ENCODE measurements at regions not wholly inside any gene's neighbourhood (a gene's known extent, or its start where the extent isn't known, plus 50 kb on each side); places are given as distances from the start of the nearest gene placed in this dataset.

DNA sequence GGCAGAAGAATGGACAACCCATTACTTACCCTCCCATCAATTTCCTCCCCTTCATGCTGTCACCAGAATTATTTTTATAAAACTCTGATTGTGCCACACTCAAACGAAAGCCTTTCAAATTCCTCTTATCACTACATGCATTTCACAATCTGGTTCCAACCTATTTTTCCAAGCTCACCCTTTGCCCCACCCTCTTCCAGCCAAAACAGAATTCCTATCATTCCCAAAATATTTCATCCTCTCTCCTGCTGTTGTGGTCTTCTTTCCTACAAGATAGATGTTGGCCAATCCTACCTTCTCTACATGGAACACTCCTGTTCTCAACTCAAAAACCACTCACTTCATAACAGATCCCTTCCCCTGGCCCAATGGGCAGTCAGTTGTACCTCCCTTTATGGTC lies 111.5 kb downstream of the ELAPOR2 start:
- no peak for DNase-seq (ENCODE audit: low spot score)

- no peak for DNase-seq (ENCODE audit: low spot score)
These were observed 116.0 kb downstream of the ELAPOR2 start for GRCh38 chr7:86943447-86943846.

DNA sequence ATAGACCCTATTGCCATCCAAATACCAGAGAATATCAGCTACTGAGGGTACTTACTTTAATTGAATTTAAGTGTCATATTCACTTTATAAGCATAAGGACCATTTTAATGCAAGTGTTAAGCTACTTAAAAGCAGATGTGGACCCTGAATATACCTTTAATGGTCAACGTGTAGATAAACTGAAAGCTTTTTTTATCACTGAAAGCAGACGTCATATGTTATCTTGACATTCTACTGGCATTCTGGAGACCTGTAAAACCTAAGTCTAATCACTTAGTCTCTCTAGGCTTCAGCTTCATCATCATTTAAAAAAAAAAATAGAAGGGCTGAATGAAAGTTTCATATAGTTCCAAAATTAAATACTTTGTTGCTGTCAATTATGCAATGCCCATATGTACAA lies 116.5 kb downstream of the ELAPOR2 start:
- DNase-seq (ENCODE audit: low spot score), result no peak

- DNase-seq (ENCODE audit: low spot score), result peak; percentile 73
These were observed 117.4 kb downstream of the ELAPOR2 start for GRCh38 chr7:86942081-86942480.

DNA sequence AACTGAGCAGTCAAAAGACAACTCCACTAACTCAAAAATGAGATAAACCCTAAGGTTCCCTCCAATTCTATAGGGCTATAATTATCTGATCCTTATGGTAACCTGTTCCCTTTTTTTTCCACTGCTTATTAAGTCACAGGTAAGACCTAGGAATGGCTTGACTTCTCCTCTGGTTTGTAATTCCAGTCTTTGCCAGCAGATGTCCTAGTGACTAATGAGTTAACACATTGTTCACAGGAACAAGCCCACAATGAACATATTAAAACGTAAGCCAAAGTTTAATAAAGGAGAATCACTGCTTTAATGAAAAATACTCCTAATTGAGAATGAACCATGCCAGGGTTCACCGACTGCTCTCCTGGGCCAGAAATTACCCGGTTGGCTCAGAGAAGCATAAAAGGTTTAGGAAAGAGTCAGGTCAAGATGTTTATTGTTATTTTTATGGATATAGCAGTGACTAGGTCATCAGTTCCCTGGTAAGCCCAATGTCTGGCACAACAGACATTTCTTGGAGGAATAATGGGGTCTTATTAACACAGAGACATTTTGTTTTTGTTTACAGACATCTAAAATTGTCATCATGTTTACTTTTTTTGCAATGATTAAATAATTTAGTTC lies 120.1 kb downstream of the ELAPOR2 start:
- peak; percentile 76 for DNase-seq (ENCODE audit: low spot score)

GRCh38 chr7:86937363-86937878 lies 122.0 kb downstream of the ELAPOR2 start:
- DNase-seq (ENCODE audit: low spot score), result no peak

- DNase-seq (ENCODE audit: low spot score), result no peak
These were observed 126.1 kb downstream of the ELAPOR2 start for GRCh38 chr7:86933295-86933845.

DNA sequence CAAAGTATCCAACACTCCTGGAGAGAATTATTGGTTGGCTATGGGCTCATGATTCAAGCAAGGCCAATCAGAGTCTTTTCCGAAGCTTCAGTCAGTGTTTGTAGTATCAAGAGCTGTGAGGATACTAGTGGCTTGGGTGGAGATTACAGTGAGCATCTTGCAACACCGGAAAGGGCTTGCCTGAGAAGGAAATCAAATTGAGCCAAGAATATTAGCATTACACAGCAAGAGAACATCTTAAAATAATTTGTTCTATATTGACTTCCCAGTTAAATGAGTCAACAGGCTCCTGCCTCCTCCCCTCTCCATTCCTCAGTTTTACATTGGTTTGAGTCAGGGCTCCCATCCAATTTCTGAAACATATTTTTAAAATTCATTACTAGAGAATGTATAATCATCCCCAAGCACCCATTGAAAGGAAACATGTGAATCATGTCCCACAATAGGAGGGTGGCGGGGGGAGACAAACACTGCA lies 127.4 kb downstream of the ELAPOR2 start:
- DNase-seq (ENCODE audit: low spot score), result no peak

GRCh38 chr7:86931439-86931838 lies 128.0 kb downstream of the ELAPOR2 start:
- DNase-seq (ENCODE audit: low spot score), result no peak

GRCh38 chr7:86930554-86931307 lies 128.7 kb downstream of the ELAPOR2 start:
- DNase-seq (ENCODE audit: low spot score), result no peak

GRCh38 chr7:86929293-86930109 lies 130.0 kb downstream of the ELAPOR2 start:
- DNase-seq (ENCODE audit: low spot score), result no peak

DNA sequence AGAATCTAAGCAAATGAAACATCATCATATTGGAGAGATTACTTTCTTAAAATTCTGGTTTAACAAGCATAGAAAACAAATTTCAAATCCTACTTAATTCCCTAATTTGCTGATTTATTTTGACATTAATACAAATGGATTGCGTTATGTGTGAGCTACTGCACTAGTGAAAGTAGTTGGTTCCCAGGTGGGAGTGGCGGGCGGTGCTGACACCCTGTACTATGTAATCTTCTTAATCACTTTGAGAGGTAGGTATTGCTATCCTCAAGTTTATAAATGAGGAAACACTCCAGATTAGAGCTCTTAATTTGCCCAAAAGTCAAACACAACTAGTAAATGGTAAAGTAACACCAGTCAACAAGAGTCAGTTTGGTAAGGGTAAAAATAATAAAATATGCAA lies 131.1 kb downstream of the ELAPOR2 start:
- no peak for DNase-seq (ENCODE audit: low spot score)

DNA sequence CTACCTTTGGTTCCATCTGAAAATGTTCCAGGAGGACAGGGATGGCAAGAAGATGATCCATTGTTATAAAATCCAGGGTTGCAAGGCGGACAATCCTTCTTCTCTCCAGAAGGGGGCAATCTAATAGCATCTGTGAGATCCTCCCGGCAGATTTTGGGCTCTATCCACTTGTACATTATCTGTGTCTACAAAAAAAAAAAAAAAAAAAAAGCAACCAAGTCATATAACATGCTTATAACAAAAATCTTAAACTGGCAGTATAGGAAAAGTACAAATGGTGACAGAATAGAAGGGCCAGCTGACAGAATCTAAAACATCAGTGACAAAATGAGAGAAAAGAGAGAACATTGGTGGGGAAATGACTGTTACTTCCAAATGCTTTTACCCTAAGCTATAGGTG lies 132.7 kb downstream of the ELAPOR2 start:
- DNase-seq (ENCODE audit: low spot score), result peak; percentile 65

- DNase-seq (ENCODE audit: low spot score), result no peak
These were observed 134.2 kb downstream of the ELAPOR2 start for GRCh38 chr7:86925221-86925620.

DNA sequence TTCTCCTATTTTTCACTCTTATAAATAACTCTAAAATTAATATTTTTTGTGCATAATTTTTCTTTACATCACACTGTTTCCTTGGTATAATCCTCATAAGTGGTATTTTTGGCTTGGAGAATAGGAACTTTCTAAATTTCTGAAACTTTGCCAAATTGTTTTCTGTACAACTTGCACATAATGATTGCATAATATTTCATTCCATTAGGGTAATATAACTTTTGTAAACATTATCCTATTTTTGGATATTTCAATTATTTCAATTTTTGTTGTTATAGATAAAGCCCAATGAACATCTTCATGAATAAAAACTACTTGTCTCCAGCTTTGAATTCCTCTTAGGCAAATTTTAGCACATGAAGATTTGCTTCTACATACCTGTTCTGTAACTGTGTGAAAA lies 135.9 kb downstream of the ELAPOR2 start:
- no peak for DNase-seq (ENCODE audit: low spot score)

- DNase-seq (ENCODE audit: low spot score), result no peak
These were observed 139.3 kb downstream of the ELAPOR2 start for GRCh38 chr7:86920154-86920553.

DNA sequence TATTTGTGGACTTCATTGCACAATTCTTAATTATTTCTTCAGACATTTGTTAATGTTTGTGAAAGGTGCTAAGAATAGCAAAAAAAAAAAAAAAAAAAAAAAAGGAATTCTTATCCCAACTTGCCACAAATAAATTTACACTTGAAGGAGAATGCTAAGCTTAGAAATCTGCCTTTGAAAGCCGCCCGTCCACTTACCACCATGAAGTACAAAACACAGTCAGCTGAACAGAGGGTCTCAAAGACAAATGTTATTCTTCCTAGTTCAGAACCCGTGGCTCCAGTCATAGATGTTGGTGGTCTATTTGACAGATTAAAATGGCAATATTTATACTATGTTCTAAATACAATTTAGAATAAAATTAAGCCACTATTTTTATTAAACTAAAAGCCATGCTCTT lies 141.2 kb downstream of the ELAPOR2 start:
- no peak for DNase-seq (ENCODE audit: low spot score)

- DNase-seq (ENCODE audit: low spot score), result no peak
These were observed 143.1 kb downstream of the ELAPOR2 start for GRCh38 chr7:86916277-86916825.

DNA sequence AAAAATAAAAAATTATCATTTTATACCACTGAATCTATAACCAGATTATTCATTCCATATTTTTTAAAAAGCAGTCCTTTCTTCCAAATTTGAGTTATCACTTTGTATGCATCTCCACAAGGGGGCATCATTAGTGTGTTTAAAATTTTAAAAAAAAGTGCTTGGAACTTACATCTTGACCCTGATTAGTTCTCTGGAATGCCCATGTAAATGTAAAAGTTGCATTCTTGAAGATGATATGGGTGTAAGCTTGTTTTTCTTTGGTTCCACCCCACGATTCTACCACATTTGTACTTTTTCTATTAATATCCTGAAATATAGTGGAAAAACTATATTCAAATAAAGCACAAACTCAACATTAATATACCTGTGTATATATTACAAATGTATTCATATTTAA lies 144.9 kb downstream of the ELAPOR2 start:
- peak; percentile 18 for DNase-seq (ENCODE audit: low spot score)
